ENCODE measurements at regions not wholly inside any gene's neighbourhood (a gene's known extent, or its start where the extent isn't known, plus 50 kb on each side); places are given as distances from the start of the nearest gene placed in this dataset.

- TF ChIP-seq, protein P1, sequence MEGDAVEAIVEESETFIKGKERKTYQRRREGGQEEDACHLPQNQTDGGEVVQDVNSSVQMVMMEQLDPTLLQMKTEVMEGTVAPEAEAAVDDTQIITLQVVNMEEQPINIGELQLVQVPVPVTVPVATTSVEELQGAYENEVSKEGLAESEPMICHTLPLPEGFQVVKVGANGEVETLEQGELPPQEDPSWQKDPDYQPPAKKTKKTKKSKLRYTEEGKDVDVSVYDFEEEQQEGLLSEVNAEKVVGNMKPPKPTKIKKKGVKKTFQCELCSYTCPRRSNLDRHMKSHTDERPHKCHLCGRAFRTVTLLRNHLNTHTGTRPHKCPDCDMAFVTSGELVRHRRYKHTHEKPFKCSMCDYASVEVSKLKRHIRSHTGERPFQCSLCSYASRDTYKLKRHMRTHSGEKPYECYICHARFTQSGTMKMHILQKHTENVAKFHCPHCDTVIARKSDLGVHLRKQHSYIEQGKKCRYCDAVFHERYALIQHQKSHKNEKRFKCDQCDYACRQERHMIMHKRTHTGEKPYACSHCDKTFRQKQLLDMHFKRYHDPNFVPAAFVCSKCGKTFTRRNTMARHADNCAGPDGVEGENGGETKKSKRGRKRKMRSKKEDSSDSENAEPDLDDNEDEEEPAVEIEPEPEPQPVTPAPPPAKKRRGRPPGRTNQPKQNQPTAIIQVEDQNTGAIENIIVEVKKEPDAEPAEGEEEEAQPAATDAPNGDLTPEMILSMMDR (IDR thresholded peaks at IDR 0.05; ENCODE audit: control extremely low read depth, extremely low read depth, low read depth, missing control alignments) = no peak
- DNase-seq (ENCODE audit: extremely low spot score) = no peak
- ChIA-PET CTCF (no interaction called here), POLR2A (no interaction called here)
Observed at GRCh38 chr5:35320029-35320428, 89.7 kb upstream of the PRLR start.

DNA sequence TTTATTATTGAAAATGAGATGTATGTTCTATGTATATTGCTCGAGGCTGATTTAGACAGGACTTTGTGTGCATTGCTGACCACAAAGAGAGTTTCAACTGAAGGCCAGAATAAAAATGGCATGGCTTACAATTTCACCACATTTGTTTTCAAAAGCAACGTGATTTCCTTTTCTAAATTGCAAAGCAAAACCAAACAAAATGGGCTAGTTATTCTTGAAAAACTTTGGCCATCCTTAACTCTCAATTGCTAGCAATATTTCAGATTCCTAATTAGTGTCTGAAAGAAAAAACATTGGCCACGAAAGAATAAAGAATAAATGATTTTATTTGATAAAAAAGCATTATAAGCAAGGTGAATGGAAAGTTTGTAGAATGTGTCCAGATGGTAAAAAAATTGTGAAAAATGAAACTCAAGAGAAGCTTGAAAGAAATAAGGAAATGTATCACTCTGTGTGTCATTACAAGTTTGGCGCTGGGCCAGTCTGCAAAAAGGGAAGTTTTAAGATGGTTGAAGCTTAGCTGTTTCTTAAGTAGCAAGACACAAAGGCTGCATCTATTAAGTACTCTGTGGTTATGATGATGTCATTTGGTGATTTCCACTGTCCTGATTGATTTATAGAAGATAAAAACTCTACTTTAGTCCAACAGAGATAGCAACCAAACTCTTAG lies 89.2 kb upstream of the PRLR start:
- DNase-seq (ENCODE audit: extremely low spot score) = peak; percentile 64
- ChIA-PET POLR2A (no interaction called here), CTCF (no interaction called here)
- TF ChIP-seq, protein P1 (IDR thresholded peaks at IDR 0.05; ENCODE audit: control extremely low read depth, extremely low read depth, low read depth, missing control alignments) = no peak

DNA sequence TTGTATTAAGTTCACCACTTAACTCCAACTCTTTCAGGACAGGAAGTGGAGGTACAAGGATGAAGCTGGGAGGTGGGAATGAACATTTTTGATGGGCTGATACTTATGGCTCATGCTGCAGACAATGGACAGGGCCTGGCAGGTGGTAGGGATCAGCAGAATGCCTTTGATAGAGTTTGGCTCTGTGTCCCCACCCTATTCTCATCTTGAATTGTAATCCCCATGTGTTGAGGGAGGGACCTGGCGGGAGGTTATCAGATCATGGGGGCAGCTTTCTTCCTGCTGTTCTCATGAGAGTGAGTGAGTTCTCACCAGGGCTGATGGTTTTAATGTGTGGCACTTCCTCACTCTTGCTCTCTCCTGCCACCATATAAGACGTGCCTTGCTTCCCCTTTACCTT lies 87.3 kb upstream of the PRLR start:
- DNase-seq (ENCODE audit: extremely low spot score) = no peak
- ChIA-PET CTCF (interaction anchor here (0.9 to 1.1 kb wide), 2 partner anchors 9 to 11 kb away, joined by 3 read pairs; no protein-coding TSS in a partner anchor), POLR2A (no interaction called here)
- TF ChIP-seq, protein P1 (IDR thresholded peaks at IDR 0.05; ENCODE audit: control extremely low read depth, extremely low read depth, low read depth, missing control alignments) = no peak

DNA sequence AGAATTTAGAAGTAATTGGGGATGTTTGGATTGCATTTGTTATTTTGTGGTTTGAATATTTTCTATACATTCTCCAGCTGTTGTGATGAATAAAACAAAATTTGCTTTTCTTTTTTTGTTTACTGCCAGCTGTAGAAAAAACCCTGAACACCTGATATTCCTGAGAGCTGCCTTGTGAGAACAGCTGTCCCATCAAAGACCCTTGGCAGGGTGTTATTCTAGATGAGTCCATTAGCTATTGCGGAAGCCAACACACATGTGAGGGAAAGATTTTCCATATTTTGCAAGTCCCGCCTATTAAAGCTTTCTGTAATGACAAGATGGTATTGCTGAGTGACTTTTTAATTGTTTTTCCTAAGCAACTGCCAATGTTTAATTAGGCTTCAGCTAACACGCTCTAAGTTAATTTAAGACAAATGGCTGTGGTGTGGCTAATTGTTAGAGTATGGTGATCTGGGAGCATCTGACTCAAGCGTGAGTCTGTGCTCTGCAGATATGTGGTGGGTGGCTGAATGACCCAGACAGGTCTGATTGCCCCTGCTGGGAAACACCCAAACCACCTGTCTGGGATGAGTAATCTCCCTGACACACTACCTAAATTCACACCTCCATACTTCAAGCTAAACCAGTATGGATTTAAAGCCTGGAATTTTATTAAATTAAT lies 86.5 kb upstream of the PRLR start:
- no peak for DNase-seq (ENCODE audit: extremely low spot score)
- TF ChIP-seq, protein P1 (IDR thresholded peaks at IDR 0.05; ENCODE audit: control extremely low read depth, extremely low read depth, low read depth, missing control alignments) = no peak
- CTCF ChIA-PET = no interaction called here
- POLR2A ChIA-PET = no interaction called here

DNA sequence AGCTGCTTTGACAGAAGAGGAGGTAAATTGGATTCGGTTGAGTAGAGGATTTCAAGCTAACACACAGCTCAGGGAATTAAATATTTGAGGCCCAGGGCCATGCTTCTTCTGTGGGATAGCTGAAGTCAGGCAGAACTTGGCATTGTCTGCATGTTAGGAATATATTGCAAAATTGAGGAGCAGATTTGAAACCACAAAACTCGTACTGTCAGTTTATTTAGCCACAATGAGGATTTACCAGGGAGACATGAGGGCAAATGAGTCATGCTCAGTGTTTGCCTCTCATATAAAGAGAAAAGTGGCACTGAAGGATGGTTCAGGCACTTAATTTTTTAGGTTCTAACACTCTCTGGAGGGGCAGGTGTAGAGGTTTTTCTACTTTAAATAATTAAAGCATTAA lies 83.0 kb upstream of the PRLR start:
- CTCF ChIA-PET = no interaction called here
- no peak for DNase-seq (ENCODE audit: extremely low spot score)
- POLR2A ChIA-PET = no interaction called here
- TF ChIP-seq, protein P1 (IDR thresholded peaks at IDR 0.05; ENCODE audit: control extremely low read depth, extremely low read depth, low read depth, missing control alignments) = no peak

DNA sequence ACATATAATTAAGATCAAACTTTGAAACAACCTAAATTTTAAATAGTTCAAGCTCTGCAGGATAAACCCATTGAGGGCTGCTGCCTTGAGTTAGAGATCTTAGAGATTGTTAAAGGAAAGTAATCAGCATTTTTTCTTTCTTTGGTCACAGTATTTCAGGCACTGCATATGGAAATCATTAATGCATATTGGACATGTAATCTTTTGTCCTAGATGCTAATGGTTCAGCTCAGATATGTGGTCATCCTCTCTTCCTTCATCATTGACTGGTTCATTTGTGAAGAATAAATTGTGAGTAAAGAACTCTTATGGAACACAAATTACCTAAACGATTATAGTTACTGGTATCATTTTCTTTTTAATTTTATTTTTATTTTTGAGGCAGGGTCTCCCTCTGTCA lies 82.0 kb upstream of the PRLR start:
- TF ChIP-seq, protein P1 (IDR thresholded peaks at IDR 0.05; ENCODE audit: control extremely low read depth, extremely low read depth, low read depth, missing control alignments) = no peak
- POLR2A ChIA-PET = no interaction called here
- no peak for DNase-seq (ENCODE audit: extremely low spot score)
- CTCF ChIA-PET = no interaction called here
